ENCODE measurements at regions not wholly inside any gene's neighbourhood (a gene's known extent, or its start where the extent isn't known, plus 50 kb on each side); places are given as distances from the start of the nearest gene placed in this dataset.

- TF ChIP-seq CTCF (IDR thresholded peaks at IDR 0.05; ENCODE audit: insufficient read depth, low read depth, low read length), result no peak
- TF ChIP-seq EZH2 (IDR thresholded peaks at IDR 0.05; ENCODE audit: insufficient read depth, low read length), result no peak
Observed at GRCh38 chr15:78708713-78709260, 67.8 kb upstream of the CHRNB4 start.
